ENCODE measurements at regions not wholly inside any gene's neighbourhood (a gene's known extent, or its start where the extent isn't known, plus 50 kb on each side); places are given as distances from the start of the nearest gene placed in this dataset.

DNA sequence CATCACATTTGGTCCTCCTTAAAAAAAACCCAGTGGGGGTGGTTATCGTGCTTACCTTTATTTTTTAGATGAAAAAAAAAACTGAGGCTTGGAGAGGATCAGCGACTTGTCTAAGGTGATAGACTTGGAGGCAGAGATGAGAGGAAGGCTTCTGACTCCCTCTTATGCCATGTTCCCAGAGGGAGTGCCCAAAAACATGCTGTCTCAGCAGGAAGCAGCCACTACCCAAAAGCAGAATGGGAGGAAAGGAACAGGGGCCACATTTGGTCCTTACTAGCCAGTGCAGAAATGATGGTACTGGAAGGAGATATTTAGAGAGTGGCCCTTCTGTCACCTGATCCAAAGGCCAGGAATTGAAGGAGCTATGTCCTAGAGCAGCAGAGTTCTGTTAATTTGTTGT is 118.4 kb downstream of the B3GNT2 start:
- Histone ChIP-seq H3K27ac (no peak overlapping the region), H3K9me3 (no peaks in the 10 kb centered on the region), H3K4me1 (peaks cover 3% of the 10 kb centered on the region), H3K4me3 (no peak overlapping the region), H3K27me3 (ENCODE audit: insufficient read depth in 3 of 3, low read length in 2 of 3) (no peaks in the 10 kb centered on the region), H3K36me3 (ENCODE audit: insufficient read depth in 1 of 2, low read depth in 1 of 2) (no peaks in the 10 kb centered on the region)
- no peak for ATAC-seq
- intact Hi-C loops (cut with DNase I) = no loop called here
- WGBS, 3 donors = 84 to 92% (median 91%) methylated on average over 2 of the region's 2 CpGs
- DNase-seq = no peak
- TF ChIP-seq, protein P1, sequence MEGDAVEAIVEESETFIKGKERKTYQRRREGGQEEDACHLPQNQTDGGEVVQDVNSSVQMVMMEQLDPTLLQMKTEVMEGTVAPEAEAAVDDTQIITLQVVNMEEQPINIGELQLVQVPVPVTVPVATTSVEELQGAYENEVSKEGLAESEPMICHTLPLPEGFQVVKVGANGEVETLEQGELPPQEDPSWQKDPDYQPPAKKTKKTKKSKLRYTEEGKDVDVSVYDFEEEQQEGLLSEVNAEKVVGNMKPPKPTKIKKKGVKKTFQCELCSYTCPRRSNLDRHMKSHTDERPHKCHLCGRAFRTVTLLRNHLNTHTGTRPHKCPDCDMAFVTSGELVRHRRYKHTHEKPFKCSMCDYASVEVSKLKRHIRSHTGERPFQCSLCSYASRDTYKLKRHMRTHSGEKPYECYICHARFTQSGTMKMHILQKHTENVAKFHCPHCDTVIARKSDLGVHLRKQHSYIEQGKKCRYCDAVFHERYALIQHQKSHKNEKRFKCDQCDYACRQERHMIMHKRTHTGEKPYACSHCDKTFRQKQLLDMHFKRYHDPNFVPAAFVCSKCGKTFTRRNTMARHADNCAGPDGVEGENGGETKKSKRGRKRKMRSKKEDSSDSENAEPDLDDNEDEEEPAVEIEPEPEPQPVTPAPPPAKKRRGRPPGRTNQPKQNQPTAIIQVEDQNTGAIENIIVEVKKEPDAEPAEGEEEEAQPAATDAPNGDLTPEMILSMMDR (IDR thresholded peaks at IDR 0.05) = no peak

- Histone ChIP-seq H3K9me3 (no peaks in the 10 kb centered on the region), H3K27ac (no peak overlapping the region), H3K4me1 (peaks cover 3% of the 10 kb centered on the region), H3K36me3 (ENCODE audit: insufficient read depth in 1 of 2, low read depth in 1 of 2) (no peaks in the 10 kb centered on the region), H3K27me3 (ENCODE audit: insufficient read depth in 3 of 3, low read length in 2 of 3) (no peaks in the 10 kb centered on the region), H3K4me3 (no peak overlapping the region)
- TF ChIP-seq, protein P1 (IDR thresholded peaks at IDR 0.05) = no peak
- 81 to 87% (median 82%) methylated on average over 3 of the region's 3 CpGs for WGBS, 3 donors
- DNase-seq = no peak
- intact Hi-C loops (cut with DNase I) = no loop called here
- no peak for ATAC-seq
Measured at GRCh38 chr2:62313449-62314227, 117.7 kb downstream of the B3GNT2 start.

GRCh38 chr2:62309465-62310091 is 113.7 kb downstream of the B3GNT2 start:
- peaks cover 3% of the 10 kb centered on the region for H3K4me1 ChIP-seq
- H3K4me3 ChIP-seq = no peak overlapping the region
- ATAC-seq (no peak), DNase-seq (no peak)
- TF ChIP-seq, protein P1 (IDR thresholded peaks at IDR 0.05) = no peak
- peak overlapping the region; percentile 30 for H3K27ac ChIP-seq
- H3K27me3 ChIP-seq (ENCODE audit: insufficient read depth in 3 of 3, low read length in 2 of 3) = no peaks in the 10 kb centered on the region
- WGBS, 3 donors = 39 to 45% (median 43%) methylated on average over 17 of the region's 17 CpGs
- intact Hi-C loops (cut with DNase I) = no loop called here
- H3K9me3 ChIP-seq = no peaks in the 10 kb centered on the region
- no peaks in the 10 kb centered on the region for H3K36me3 ChIP-seq (ENCODE audit: insufficient read depth in 1 of 2, low read depth in 1 of 2)

DNA sequence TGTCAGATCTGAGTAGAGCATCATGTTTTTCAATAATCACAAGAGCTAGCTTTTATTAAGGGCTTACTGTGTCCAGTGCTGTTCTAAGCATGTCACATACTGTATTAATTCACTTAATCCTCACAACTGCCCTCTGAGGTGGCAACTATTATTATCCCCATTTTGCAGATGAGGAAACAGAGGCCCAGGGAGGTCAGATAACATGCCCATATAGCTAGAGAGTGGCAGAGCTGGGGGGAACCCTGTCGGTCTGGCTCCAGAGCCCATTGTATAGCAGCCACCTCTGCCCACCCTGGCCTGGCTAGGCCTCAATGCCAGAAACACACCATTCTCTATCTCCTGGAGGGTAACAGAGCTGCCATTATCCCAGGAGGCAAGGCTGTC is 113.2 kb downstream of the B3GNT2 start:
- Histone ChIP-seq H3K27me3 (ENCODE audit: insufficient read depth in 3 of 3, low read length in 2 of 3) (no peaks in the 10 kb centered on the region), H3K4me1 (peaks cover 3% of the 10 kb centered on the region), H3K27ac (peak overlapping the region; percentile 30), H3K36me3 (ENCODE audit: insufficient read depth in 1 of 2, low read depth in 1 of 2) (no peaks in the 10 kb centered on the region), H3K9me3 (no peaks in the 10 kb centered on the region), H3K4me3 (no peak overlapping the region)
- TF ChIP-seq, protein P1 (IDR thresholded peaks at IDR 0.05) = no peak
- DNase-seq (no peak), ATAC-seq (no peak)
- WGBS, 3 donors = 86 to 93% (median 93%) methylated on average over 1 of the region's 1 CpG
- intact Hi-C loops (cut with DNase I) = no loop called here

All from psoas muscle (tissue), 7 donors.